ENCODE measurements at regions not wholly inside any gene's neighbourhood (a gene's known extent, or its start where the extent isn't known, plus 50 kb on each side); places are given as distances from the start of the nearest gene placed in this dataset.

DNA sequence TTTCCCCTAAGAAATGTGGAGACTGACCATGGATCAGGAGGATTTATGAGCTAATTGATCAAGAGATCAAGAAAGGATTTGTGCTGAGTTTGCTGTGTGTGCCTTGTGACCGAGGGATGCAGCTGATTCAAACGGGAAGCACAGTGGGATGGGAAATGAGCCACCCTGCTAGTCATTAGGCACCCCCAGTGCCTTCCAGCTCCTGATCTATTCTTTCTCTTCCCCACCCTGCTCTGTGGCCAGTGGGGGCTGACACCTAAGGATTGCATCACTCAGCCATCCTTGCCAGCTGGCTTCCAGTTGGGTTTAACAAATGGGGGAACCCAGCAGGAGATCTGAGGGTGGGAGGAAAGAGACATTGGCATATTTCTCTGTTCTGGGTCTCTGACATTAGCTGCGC lies 132.2 kb upstream of the CXCR4 start:
- no peak for TF ChIP-seq POLR2A (IDR thresholded peaks at IDR 0.05)
- TF ChIP-seq, protein P1, sequence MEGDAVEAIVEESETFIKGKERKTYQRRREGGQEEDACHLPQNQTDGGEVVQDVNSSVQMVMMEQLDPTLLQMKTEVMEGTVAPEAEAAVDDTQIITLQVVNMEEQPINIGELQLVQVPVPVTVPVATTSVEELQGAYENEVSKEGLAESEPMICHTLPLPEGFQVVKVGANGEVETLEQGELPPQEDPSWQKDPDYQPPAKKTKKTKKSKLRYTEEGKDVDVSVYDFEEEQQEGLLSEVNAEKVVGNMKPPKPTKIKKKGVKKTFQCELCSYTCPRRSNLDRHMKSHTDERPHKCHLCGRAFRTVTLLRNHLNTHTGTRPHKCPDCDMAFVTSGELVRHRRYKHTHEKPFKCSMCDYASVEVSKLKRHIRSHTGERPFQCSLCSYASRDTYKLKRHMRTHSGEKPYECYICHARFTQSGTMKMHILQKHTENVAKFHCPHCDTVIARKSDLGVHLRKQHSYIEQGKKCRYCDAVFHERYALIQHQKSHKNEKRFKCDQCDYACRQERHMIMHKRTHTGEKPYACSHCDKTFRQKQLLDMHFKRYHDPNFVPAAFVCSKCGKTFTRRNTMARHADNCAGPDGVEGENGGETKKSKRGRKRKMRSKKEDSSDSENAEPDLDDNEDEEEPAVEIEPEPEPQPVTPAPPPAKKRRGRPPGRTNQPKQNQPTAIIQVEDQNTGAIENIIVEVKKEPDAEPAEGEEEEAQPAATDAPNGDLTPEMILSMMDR (IDR thresholded peaks at IDR 0.05), result no peak

Measured in right lobe of liver (tissue), 4 donors.